Fibroblast of skin of right biceps (primary cell): ENCODE measurements at regions not wholly inside any gene's neighbourhood (a gene's known extent, or its start where the extent isn't known, plus 50 kb on each side); places are given as distances from the start of the nearest gene placed in this dataset.

ENCODE experiments used
- DNase-seq: peaks from one replicate; pipeline ENCODE4 v3.0.0-alpha.2; 2013

GRCh38 chr15:81987628-81988027, 58.2 kb downstream of the MEX3B start:
- DNase-seq: no peak

DNA sequence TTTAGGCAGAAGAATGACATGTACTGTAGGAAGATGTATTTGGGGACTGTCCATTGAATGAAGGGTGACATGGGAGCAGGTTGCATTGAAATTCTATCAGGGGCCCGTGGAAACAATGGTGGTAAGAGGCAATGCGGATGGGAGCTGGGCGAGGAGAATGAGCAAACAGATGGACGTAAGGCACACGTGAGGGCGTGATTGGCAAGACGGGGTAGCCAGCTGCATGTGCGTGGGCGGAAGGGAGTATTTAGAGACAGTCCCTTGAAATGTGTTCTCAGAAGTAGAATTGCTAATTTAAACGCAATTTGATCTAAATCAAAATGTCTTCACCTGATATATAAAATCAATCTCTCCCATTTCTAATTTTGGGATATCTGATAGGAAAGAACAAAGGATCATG, 62.3 kb downstream of the MEX3B start:
- no peak for DNase-seq

DNA sequence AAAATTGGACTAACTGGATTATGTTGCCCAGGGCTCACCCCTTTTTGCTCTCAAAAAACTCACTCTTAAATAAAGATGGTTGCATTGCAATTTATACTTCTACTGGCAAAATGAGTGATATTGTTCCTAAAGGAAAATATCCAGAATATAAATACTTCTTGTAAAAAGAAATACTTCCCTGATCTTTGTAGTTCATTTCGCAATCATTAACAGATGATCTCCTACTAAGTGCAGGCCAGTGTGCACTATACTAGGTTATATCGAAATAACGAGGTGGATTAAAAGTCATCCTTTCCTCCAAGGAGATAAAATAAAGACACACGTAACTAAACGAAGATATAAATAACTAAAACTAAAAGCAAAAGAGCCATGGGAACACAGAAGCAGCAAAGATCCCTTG, 63.0 kb downstream of the MEX3B start:
- DNase-seq: no peak

GRCh38 chr15:81981908-81982307, 63.9 kb downstream of the MEX3B start:
- no peak for DNase-seq

DNA sequence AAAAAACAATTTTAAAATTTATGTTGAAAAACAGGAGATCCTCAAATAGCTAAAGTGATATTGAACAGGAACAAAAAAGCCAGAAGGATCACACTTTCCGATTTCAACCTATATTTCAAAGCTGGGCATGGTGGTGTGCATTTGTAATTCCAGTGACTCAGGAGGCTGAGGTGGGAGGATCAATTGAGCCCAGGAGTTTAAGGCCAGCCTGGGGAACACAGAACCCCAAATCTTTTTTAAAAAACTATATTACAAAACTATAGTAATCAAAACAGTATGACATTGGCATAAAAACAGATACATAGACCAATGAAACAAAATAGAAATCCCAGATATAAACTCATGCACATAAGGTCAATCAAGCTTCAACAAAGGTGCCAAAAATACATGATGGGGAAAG, 68.4 kb downstream of the MEX3B start:
- no peak for DNase-seq

- no peak for DNase-seq
Observed at GRCh38 chr15:81968691-81969090, 77.1 kb downstream of the MEX3B start.

DNA sequence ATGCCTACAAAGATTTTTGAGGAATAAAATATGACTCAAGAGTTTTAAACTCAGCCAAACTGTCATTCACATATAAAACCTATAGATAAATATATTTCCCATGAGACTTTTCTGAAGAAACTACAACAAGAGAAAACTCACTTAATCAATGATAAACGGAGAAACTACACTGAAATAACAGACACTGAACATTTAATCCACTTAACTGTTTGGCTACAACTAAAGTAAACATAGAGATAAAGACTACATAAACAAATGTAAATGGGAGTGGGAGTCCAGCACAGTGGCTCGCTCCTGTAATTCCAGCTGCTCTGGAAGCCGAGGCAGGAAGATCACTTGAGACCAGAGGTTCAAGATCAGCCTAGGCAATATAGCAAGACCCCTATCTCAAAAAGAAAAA, 79.2 kb downstream of the MEX3B start:
- no peak for DNase-seq

- no peak for DNase-seq
Observed at GRCh38 chr15:81962482-81962881, 83.3 kb downstream of the MEX3B start.

DNA sequence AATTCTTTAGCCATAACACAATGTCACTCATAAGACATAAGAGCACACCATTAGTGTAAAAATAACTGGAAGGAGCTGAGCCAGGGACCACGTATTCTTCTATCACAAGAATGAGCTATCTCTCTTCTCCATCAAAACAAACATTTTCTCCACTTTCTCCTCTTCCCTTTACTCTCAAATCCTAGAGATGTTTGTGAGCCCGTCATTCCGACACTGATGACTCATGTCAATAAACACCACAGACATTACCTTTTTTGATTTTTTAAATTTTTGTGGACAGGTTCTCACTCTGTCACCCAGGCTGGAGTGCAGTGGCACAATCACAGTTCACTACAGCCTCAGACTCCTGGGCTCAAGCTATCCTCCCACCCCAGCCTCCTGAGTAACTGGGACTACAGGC, 86.6 kb downstream of the MEX3B start:
- no peak for DNase-seq

GRCh38 chr15:81957698-81958097, 88.1 kb downstream of the MEX3B start:
- DNase-seq: no peak

GRCh38 chr15:81955382-81956062, 90.3 kb downstream of the MEX3B start:
- DNase-seq: peak; percentile 78

GRCh38 chr15:81954158-81954783, 91.5 kb downstream of the MEX3B start:
- DNase-seq: no peak

- DNase-seq: peak; percentile 77
Observed at GRCh38 chr15:81950841-81951414, 94.9 kb downstream of the MEX3B start.

DNA sequence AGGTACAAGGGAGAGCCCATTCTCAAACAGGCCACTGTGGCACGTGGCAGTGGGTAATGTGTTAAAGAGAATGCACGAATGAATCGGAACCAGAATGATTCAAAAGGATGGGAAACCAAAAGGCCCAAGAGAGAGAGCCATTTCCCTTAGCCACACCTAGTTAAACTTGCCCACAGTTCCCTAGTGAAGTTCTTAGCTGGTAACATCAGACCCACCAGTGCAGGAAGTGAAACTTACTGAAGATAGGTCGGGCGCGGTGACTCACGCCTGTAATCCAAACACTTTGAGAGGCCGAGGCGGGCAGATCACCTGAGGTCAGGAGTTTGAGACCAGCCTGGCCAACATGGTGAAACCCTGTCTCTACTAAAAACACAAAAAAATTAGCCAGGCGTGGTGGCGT, 97.1 kb downstream of the MEX3B start:
- no peak for DNase-seq

DNA sequence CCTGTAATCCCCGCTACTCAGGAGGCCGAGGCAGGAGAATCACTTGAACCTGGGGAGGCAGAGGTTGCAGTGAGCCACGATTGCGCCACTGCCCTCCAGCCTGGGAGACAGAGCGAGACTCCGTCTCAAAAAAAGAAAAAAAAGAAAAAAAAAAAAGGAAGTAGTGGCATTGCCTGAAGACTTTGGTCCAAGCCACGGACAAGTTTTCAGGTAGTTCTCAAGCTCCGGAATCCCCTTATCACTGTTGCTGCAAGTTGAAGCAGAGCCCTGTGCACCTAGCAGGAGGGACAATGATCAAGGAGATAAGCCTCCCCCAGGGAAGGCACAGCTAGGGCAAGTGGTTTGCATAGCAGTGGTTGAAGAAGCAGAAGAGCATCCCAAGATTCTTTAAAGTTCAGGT, 97.6 kb downstream of the MEX3B start:
- no peak for DNase-seq

DNA sequence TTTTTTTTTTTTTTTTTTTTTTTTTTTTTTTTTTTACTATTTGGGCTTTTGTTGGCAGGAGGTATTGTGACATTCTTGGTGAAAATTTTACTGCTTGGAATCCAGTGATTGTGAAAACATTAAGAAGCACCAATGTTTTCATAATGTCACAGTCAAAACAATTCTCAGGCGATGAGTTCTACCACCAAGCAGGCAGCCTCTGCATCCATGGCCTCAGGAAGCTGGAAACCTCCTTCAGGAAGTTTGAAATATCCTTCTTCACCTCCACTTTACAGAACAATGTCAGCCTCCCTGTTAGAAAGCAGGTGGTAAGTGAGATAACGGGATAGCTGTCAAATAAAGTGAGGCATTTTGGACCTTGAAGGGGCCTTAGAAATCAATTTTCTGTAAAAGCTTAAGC, 98.3 kb downstream of the MEX3B start:
- DNase-seq: peak; percentile 84

DNA sequence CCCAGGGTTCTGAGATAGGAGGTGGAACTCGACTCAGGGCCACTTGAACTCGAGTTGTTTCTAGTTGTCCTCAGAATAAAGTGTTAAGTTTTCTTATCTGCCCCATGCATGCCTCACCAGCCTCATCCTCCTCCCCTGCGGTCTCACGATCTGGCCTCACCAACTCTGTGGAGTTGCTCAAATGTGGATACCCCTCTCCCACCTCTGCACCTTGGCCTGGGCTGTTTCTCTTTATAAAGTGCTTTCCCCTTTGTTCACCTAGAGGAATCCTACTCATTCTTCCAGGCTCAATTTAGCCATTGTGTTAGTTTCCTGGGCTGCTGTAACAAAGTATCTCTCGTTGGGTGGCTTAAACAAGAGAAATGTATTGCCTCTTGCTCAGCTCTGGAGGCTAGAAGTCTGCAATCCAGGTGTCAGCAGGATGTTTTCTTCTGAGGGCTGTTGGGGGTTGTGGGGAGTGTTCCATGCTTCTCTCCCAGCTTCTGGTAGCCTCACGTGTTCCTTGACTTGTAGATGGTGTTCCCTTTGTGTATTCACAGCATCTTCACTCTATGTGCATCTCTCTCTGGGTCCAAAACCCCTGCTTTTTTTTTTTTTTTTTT, 100.7 kb downstream of the MEX3B start:
- DNase-seq: no peak

GRCh38 chr15:81942655-81943195, 103.1 kb downstream of the MEX3B start:
- no peak for DNase-seq

GRCh38 chr15:81942157-81942556, 103.7 kb downstream of the MEX3B start:
- DNase-seq: no peak

DNA sequence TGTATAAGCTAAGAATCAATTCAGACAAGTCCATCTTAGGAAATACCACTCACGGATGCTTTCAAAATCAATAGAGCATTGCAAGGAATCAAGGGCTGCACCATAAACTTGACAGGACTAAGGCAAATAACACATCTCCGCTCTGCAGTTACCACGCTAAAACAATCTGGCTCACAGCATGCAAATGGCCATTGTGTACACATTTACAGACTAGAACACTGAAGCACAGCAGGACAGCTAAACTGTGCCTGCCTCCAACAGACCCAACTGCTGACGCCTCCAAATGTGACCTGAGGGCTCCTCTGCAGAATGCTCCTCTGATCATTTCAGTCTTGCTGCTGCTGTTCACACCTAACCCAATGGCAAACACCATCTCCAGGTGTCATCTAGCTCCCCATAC, 104.3 kb downstream of the MEX3B start:
- no peak for DNase-seq

DNA sequence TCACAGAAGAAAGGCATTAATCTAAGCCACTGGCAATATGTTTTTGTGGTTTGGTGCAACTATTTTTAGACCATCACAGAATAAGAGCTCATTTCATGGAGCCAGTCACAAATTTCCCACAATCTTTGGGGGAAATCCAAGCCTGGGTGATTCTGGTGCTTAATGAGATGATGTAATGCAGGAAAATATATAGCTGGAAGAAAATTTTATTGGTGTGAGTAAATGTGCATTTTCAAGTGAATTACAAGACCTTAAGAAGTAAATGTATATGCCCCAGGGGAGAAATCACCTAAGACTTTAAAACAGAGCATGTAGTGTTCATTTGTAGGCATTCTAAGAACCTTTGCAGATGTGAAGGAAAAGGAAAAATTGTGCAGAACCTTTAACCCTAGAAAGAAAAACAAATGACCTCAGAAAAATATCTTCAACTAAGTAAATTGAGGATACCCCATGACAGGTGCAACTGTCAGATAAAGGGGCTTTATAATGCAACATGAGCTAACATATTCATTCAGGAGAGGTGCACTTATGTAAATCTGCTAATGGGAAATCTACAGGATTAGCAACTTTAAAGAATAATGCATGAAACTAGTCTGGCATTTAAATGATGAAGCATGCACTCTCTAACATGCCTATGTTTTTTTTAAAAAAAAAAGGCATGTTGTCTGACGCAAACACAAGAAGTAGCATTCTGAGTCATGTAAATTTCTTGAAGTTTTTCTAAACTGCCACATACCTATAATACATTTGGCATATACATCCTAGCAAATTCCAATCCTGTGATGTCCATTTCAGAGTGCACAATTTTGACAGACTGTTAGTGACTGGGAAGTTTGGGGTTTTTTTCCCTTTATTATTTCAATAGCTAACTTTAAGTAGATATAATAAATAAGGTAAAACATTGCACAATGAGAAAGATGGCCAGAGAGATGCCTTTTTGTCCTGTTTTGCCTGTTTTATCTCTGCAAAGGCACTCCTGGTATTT, 105.1 kb downstream of the MEX3B start:
- peak; percentile 97 for DNase-seq

DNA sequence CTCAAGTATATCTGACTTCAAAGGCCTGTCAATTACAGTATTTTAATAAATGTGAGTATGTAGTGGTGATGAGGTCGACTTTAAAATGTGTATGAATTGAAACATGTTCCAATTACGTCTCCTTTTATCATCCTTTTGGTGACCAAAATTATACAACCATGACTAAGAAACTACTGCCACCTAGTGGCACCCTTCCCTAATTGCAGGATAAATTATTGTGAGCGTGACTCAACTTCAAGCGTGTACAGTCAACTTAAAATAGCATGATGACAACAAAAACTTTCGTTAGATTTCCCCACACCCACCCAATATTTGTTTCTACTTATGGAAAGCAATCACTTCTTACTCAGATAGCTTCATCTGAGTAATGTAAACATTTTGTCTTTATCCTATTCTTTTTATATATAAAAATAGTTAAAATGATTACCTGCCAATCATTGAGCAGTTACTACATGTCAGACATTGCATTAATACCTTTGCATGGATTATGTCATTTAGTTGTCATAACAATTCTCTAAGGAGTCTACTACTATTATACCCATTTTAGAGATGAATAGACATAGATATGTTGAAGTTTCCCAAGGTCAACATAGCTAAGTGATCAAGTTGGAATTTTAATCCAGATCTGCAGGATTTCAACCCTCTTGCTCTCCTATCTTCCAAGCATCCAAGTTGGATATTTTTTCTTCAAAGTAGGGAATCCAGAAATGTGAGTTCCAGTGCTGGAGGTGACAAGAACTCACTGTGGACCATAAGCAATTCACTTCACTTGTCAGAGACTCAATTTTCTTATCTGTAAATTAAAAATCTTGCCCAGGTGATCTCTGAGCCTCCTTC, 106.0 kb downstream of the MEX3B start:
- peak; percentile 77 for DNase-seq
